Stimulated activated CD4-positive, alpha-beta T cell treated with anti-CD3 and anti-CD28 coated beads, TNF-alpha, amount 100 ng/mL, for 4 hours (primary cell): ENCODE measurements at regions not wholly inside any gene's neighbourhood (a gene's known extent, or its start where the extent isn't known, plus 50 kb on each side); places are given as distances from the start of the nearest gene placed in this dataset.
"Not testable (repeated sequence)": the region's sequence is repeated elsewhere in the genome, so short reads cannot be mapped to it uniquely, and the experiment has no call there.

Source experiments
- DNase-seq, 3 experiments: peaks; one replicate each; pipeline ENCODE4 v3.0.0-alpha.2; 2020; ENCODE audit warnings: low read depth in 3 of 3

DNA sequence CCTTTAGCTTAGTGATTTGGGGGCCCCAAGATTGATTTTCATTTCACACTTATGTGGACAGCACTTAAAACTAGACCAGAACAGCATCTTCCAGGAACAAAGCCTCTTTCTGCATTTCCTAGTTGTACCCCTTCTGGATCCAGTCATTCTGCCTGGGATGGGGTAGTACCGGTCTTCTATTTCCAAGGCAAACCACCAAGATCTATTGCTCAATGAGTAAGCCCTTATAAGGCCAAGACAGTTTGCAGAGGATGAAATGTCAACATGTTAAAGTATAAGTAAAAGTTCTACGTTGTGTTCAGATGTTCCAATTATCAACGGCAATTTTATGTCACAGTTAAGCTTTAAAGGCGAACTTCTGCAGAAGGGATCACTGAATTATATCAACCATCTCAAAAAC lies 106.9 kb upstream of the ZNF746 start:
- no peak for DNase-seq

DNA sequence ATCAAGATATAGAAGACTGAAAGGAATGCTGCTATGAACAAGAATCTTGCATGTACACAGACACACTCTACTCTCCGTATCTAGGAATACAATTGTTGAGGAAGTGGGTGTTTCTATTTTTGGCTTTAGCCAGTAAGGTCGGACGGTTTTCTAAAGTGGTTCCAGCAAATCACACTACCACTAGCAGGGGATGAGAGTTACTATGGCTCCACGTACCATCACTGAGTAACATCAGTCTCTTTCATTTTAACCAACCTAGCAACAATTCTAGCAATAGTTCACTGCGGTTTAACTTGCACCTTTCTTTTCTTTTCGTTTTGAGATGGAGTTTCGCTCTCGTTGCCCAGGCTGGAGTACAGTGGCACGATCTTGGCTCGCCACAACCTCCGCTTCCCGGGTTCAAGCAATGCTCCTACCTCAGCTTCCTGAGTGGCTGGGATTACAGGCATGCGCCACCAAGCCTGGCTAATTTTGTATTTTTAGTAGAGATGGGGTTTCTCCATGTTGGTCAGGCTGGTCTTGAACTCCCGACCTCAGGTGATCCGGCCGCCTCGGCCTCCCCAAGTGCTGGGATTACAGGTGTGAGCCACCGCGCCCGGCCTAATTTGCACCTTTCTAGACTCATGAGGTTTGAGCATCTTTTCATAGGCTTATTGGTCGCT lies 103.2 kb upstream of the ZNF746 start:
- peak in 1 of 3 experiments; percentile 29 for DNase-seq

DNA sequence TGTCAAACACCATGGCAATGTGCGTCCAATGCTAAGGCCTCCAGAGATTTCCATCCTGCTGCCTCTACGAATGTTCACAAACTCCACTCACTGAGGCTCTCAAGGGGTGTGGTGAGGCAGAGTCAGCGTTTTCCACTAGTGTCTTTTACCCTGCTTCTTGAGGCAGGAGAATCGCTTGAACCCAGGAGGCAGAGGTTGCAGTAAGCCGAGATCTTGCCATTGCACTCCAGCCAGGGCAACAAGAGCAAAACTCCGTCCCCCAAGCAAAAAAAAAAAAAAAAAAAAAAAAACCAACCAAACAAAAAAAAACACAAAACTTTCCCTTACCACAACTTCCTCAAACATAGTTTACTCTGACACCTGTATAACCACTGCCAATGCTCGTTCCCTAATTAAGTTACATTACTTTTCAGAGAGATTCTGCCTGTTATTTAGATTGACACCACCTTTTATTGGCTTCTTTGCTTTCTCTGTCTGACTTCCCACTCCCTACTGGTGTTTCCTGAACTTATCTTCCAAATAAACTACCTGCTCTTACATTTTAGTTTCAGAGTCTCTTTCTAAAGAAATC lies 102.1 kb upstream of the ZNF746 start:
- no peak for DNase-seq

DNA sequence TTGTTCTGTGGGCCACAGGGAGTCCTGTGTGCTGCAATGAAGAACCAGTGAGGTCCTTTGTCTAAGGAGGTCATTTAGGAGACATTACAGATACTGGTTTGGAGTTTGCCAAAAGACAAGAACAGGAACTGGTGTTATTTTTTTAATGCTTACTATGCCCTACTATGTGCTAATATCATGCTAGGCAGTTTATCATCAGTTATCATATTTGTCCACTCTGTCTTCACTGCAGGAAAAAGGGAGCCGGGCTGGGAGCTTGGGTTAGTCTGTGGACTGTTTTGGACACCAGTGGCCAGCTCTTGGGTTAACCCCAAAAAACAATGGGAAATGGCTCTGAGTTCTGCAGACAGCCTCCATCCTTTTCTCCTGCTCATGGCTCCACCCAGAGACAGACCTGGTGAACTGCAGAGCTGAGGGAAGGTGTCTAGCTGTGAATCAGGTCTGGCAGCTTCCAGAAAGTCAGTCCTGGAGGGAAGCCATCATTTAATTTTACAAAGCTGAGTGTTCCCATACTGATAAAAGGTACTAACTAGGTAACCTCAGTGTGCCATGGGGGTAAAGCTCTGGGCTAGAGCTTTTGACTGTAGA lies 101.2 kb upstream of the ZNF746 start:
- DNase-seq = no peak

DNA sequence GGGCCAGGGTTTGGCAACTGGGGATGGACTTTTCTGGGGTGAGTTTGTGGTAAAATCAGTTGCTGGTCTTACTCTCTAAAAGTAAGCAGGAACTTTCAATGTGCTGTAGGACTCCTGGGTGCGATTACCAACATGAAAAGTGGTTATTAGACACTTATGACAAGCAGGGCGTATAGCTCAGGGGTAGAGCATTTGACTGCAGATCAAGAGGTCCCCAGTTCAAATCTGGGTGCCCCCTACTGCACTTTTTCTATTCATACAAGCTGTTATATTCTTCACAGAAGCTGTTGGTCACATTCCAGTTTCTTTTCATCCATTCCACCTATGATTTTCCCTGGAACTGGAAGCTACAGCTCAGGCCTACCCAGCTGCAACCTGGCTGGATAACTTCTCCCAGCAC lies 100.2 kb upstream of the ZNF746 start:
- DNase-seq = not testable (repeated sequence)

DNA sequence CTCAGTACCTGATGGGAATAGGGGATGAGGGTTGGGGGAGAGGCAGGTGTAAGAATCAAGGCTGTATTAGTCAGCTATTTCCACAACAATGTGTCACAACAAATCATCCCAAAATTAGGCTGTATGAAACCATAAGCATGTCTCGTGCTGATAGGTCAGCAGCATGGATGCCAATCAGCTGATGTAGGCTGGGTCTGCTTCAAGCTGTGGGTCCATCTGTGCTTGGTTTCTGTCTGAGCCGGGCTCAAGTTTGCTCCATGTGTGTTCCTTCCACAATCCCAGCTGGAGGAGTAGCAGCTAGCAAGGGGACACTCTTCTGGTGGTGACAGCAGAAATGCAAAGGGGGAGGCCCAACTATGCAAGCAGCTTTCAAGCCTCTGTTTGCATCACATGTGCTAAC lies 97.9 kb upstream of the ZNF746 start:
- DNase-seq = no peak

DNA sequence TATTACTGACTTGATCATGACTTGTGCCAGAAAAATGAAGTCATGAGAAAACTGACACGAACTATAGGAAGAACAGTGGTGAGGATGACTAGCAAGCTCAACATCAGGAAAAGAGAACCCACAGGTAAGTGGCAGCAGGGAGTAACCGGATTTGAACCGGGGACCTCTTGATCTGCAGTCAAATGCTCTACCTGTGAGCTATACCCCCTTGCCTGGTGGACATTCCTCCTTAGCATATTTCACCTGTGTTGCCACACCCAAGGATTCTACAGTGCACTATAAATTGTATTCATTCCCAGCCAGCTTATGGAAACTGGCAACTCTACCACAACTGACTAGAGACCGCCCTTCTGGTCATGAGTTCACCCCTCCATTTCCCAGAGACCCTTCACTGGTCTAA lies 97.5 kb upstream of the ZNF746 start:
- no peak for DNase-seq

DNA sequence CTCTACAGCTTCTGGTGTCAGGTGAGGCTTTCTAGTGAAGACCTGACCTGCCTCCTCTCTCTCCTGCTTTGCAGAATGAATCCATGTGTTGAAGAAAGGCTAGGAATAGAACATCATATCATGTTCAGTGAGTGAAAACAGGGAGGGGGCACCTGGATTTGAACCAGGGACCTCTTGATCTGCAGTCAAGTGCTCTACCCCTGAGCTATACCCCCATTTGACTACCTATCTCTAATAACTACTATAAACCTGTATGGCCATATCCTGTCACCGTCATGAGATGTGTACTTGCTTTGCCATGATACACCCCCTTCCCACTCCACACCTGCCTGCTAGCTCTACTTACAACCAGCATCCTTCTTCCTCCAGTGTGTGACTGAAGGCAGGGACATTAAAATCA lies 91.3 kb upstream of the ZNF746 start:
- no peak for DNase-seq

DNA sequence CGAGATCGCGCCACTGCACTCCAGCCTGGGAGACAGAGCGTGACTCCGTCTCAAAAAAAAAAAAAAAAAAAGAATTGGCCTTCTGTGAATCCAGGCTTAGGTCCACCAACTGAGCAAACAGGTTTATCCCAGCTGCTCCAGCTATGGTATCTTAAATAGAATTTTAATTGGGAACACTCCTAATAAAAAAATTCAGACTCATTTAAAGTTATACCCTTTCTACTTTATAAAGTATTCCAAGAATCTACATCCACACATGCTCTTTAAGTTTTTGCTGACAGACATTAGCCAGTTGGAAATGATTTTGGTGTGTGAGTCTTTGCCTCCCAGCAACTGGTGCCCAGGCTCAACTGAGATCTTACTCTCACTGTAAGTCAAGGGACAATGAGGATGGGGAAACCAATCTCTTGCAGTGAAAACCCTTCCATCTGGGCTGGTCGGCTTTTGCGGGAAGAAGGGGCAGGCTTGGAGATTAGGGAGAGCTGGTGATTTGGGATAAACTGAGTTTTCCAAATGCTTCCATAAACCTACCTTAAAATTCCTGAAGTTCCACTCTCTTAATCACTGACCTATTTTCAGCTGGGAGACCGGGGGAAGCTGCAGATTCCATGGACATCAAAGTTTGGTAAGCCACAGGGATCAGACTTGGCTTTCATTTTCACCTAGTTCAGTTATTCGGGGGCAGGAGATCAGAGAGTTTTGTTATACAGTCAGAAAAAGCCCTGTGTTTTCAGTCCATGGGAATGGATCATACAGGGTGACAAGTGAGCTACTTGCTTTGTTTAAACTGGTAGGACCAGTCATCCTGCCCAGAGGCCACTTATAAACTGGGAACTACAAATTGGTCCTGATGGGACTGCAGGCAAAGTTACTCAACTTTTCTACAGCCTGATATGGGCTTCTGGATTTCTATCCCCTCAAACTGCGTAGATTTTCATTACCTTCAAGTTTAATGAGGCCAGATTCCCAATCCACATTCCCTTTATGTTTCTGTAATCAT lies 89.3 kb upstream of the ZNF746 start:
- DNase-seq = no peak

DNA sequence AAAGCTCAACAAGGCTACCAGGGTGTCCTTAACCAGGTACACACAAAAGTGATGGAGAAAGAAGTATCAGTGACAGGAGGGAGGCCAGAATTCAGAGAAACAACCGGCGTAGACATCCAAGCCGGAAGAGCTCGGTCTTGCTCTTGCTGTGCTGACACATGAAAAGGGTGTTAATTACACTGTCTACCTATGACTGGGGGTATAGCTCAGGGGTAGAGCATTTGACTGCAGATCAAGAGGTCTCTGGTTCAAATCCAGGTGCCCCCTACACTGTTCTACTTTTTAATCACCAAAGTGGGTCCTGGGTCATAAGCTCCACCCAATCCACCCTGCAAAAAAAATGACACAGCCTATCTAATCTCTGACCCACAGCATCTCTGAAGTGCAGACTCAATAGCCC lies 86.9 kb upstream of the ZNF746 start:
- no peak for DNase-seq

DNA sequence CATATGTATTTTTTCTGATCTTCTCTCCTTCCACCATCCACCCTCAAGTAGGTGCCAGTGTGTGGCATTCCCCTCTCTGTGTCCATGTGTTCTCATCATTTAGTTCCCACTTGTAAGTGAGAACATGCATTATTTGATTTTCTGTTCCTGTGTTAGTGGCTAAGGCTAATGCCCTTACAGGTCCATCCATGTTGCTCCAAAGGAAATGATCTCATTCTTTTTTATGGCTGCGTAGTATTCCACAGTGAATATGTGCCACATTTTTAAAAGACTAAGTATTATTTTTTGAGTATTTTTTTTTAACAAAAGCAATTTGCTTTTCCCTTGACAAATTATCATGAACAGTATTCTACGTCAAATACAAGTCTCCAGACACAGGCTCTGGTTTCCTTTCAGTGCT lies 86.4 kb upstream of the ZNF746 start:
- DNase-seq = no peak

DNA sequence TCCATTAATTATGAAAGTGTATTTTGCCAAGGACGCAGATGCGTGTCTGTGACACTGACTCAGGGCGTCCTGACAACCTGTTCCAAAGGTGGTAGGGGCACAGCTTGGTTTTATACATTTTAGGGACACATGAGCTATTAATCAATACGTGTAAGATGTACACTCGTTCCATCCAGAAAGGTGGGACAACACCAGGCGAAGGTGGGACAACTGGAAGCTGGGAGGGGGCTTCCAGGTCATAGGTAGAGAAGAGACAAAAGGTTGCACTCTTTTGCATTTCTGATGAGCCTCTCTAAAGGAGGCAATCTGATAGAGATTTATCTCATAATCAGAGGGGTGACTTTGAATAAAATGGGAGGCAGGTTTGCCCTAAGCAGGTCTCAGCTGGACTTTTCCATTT lies 82.7 kb upstream of the ZNF746 start:
- no peak for DNase-seq

DNA sequence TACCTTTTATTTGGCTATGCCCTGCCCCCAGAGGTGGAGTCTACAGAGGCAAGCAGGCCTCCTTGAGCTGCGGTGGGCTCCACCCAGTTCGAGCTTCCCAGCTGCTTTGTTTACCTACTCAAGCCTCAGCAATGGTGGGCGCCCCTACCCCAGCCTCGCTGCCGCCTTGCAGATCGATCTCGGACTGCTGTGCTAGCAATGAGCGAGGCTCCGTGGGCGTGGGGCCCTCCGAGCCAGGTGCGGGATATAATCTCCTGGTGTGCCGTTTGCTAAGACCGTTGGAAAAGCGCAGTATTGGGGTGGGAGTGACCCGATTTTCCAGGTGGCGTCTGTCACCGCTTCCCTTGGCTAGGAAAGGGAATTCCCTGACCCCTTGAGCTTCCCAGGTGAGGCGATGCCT lies 81.8 kb upstream of the ZNF746 start:
- not testable (repeated sequence) for DNase-seq

DNA sequence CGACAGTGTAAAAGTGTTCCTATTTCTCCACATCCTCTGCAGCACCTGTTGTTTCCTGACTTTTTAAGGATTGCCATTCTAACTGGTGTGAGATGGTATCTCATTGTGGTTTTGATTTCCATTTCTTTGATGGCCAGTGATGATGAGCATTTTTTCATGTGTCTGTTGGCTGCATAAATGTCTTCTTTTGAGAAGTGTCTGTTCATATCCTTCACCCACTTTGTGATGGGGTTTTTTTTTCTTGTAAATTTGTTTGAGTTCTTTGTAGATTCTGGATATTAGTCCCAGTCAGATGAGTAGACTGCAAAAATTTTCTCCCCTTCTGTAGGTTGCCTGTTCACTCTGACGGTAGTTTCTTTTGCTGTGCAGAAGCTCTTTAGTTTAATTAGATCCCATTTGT lies 76.8 kb upstream of the ZNF746 start:
- DNase-seq = not testable (repeated sequence)

DNA sequence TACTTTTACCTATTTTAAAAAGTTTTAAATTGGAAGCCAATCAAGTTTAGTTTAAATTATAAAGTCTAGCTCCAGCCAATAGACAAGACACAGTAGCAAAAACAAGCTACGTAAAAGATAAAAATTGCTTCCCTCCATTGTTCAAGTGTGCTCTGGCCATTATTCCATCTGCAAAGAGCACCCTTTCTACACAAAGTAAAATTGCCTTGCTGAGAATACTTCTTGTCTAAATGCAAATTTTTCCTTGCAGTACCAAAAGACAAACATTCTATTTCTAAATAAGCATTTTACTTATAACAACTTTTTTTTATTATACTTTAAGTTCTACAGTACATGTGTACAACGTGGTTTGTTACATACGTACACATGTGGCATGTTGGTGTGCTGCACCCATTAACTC lies 75.9 kb upstream of the ZNF746 start:
- DNase-seq = no peak

DNA sequence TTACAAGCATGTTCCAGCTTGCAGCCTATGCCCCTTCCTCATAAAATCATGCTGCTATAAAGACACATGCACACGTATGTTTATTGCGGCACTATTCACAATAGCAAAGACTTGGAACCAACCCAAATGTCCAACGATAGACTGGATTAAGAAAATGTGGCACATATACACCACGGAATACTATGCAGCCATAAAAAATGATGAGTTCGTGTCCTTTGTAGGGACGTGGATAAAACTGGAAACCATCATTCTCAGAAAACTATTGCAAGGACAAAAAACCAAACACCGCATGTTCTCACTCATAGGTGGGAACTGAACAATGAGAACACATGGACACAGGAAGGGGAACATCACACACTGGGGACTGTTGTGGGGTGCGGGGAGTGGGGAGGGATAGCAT lies 75.3 kb upstream of the ZNF746 start:
- DNase-seq = not testable (repeated sequence)

DNA sequence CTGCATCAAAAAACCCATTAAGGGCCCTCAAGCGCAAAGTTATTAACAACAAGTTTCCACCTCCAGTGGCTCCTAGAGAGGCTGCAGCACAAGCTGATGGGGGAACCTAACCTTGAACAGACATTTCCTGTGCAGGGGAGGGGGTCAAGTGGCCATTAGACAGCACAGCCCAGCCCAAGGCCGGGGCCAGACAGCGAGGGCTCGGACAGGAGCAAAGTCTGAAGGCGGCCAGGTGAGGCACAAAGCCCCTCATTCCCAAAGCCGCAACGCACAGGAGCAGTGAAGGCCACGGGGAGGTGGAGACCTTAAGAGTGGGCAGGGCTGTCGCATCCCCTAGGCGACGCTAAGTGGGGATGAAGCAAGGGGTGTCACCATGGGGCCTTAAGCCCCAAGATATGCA lies 73.2 kb upstream of the ZNF746 start:
- no peak for DNase-seq

DNA sequence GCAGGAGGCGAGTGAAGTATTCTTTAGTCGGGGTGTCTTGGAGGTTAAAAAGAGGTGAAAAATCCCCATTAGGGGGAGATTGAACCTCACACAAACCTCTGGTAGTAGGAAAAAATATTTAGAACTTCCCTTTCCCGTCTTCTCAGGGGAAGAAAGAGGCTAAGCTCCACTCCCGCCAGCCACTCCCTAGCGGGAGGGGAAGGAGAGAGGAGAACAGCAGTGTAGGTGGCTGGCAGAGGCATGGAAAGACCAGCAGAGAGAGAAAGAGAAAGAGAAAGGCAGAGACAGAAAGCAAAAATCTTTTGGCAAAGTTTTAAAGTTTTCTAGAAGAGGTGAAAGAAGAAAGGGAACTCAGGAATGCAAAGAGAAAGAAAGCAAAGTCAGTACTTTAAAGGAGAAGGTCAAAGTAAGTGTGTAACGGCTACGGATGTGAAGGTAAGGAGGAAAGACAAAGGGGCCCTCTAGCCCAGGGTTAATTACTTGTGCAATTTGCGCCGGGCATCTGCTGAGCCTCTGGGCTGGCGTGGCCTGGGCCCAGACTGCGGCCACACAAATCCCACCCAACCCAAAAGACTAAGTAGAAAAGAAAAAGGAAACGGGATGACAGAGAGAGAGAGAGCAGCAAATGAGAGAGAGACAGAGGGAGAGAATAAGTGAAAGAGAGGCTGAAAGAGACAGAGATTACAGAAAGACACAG lies 72.3 kb upstream of the ZNF746 start:
- no peak for DNase-seq

DNA sequence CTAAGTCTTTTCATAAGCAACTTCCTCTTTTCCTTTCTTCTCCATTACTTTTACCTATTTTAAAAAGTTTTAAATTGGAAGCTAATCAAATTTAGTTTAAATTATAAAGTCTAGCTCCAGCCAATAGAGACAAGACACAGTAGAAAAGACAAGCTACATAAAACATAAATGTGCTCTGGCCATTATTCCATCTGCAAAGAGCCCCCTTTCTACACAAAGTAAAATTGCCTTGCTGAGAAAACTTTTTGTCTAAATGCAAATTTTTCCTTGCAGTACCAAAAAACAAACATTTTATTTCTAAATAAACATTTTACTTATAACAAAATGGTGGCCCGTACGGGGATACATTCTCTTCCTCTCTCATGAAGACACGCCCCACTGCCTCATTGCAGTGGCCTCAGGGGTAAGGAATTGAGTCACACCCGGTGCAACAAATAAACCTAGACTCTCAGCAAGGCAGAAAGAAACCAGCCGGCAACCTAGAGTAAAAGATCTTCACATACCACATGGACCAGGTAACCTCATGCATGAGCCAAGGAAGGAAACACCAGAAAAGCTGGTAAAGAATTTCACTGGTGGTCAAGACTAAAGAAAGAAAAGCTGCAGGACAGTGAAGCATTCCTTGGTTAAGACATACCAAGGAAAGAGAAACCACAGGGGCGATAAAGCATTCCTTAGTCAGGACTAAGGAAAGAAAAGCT lies 71.6 kb upstream of the ZNF746 start:
- DNase-seq = no peak

DNA sequence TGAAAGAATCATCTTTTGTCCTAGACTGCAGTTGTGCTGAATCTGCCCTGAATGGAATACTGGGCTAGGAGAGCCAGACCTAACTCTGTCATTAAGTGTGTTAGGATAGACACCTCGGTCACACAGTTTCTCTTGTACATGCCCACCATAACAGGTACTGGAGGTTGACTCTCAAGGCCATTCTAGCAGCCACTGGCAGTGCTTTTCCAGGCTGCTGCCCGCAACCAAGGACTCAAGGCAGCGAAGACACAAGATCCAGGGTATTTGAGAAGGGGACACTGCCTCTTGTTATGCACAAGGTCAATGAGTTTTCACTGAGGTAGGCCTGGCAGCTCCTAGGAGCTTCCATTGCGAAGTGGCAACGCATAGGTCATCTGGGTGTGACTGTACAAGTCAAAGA lies 70.6 kb upstream of the ZNF746 start:
- DNase-seq = no peak

DNA sequence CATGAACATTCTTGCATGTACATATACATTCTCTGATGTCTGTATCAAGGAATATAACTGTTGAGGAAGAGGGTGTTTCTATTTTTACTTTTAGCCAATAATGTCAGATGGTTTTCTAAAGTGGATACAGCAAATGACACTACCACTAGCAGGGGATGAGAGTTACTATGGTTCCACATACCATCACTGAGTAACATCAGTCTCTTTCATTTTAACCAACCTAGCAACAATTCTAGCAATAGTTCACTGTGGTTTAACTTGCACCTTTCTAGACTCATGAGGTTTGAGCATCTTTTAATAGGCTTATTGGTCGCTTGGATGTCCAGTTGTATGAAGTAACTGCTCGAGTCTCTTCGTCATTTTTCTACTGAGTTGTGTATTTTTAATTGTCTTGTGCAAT lies 68.5 kb upstream of the ZNF746 start:
- no peak for DNase-seq
